Fibroblast of the conjunctiva (primary cell): ENCODE measurements at regions not wholly inside any gene's neighbourhood (a gene's known extent, or its start where the extent isn't known, plus 50 kb on each side); places are given as distances from the start of the nearest gene placed in this dataset.

Source experiments
- DNase-seq: peaks from one replicate; pipeline ENCODE4 v3.0.0-alpha.2; 2010; ENCODE audit warnings: low read depth

GRCh38 chr15:35596285-35596684 lies 50.3 kb upstream of the DPH6 start:
- DNase-seq, result no peak

- DNase-seq, result no peak
Observed at GRCh38 chr15:35602836-35603235, 56.9 kb upstream of the DPH6 start.

GRCh38 chr15:35603301-35603700 lies 57.3 kb upstream of the DPH6 start:
- DNase-seq, result peak; percentile 31

- DNase-seq, result no peak
Observed at GRCh38 chr15:35603856-35604255, 57.9 kb upstream of the DPH6 start.

- DNase-seq, result no peak
Observed at GRCh38 chr15:35605764-35606449, 59.9 kb upstream of the DPH6 start.

GRCh38 chr15:35606450-35606779 lies 60.5 kb upstream of the DPH6 start:
- no peak for DNase-seq

GRCh38 chr15:35616498-35617271 lies 70.7 kb upstream of the DPH6 start:
- DNase-seq, result no peak

GRCh38 chr15:35618260-35619188 lies 72.6 kb upstream of the DPH6 start:
- DNase-seq, result no peak

GRCh38 chr15:35622641-35623340 lies 76.8 kb upstream of the DPH6 start:
- no peak for DNase-seq

- peak; percentile 82 for DNase-seq
Observed at GRCh38 chr15:35624881-35625280, 78.9 kb upstream of the DPH6 start.

GRCh38 chr15:35626571-35627318 lies 80.8 kb upstream of the DPH6 start:
- no peak for DNase-seq

GRCh38 chr15:35627696-35628095 lies 81.7 kb upstream of the DPH6 start:
- DNase-seq, result no peak

GRCh38 chr15:35629766-35630165 lies 83.8 kb upstream of the DPH6 start:
- DNase-seq, result no peak

- DNase-seq, result no peak
Observed at GRCh38 chr15:35630532-35630931, 84.6 kb upstream of the DPH6 start.

GRCh38 chr15:35630985-35631384 lies 85.0 kb upstream of the DPH6 start:
- no peak for DNase-seq

- DNase-seq, result no peak
Observed at GRCh38 chr15:35633677-35634076, 87.7 kb upstream of the DPH6 start.

- DNase-seq, result no peak
Observed at GRCh38 chr15:35646790-35647189, 100.8 kb upstream of the DPH6 start.

- DNase-seq, result no peak
Observed at GRCh38 chr15:35647303-35647702, 101.3 kb upstream of the DPH6 start.

- no peak for DNase-seq
Observed at GRCh38 chr15:35648941-35649340, 103.0 kb upstream of the DPH6 start.

- no peak for DNase-seq
Observed at GRCh38 chr15:35649575-35649974, 103.6 kb upstream of the DPH6 start.

GRCh38 chr15:35654332-35654731 lies 108.4 kb upstream of the DPH6 start:
- DNase-seq, result no peak
